SKM-1 treated with dmso at 0.1 percent for 144 hours (cell line): ENCODE measurements at regions not wholly inside any gene's neighbourhood (a gene's known extent, or its start where the extent isn't known, plus 50 kb on each side); places are given as distances from the start of the nearest gene placed in this dataset.

Source experiments
- DNase-seq: peaks from one replicate; lab custom pipeline; 2025; ENCODE audit not compliant: unreplicated experiment; lab: John Stamatoyannopoulos, UW

- DNase-seq, result no peak
Observed at GRCh38 chr18:46343456-46343855, 239.3 kb downstream of the HAUS1 start.

DNA sequence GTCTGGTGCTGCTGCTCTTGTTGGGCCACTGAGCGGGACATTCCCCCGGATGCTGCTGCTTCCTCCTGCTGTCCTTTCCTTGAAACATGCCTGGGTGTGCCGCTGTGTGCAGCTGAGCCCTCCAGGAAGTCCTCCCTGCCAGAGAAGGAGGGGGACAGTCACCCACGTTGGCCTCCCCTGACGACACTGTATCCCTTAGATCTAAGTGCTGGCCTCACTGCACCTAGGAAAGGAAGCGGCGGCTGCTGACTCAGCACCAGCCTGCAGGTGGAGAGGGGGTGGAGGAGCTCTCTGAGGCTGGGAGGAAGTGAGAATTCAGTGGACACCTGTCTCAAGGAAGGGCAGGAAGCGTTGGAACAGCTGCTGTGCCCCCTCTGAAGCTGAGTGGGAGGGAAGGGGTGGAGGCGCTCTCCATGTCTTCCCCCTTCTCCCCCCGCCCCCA lies 239.8 kb downstream of the HAUS1 start:
- peak; percentile 17 for DNase-seq

GRCh38 chr18:46344416-46345180 lies 240.4 kb downstream of the HAUS1 start:
- DNase-seq, result no peak

DNA sequence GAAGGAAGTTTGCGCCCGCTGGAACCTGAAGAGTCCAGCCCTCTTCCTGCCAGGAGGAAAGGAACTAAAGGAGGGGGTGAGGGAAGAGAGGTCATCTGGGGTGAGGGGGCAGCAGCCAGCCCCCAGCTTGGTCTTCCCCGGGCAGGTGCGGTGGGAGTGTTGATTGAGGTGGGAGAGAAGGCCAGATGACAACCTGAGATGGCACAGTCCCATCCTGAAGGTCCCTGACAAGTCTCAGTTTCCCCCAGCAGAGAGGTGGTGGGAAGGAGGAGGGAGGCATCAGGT lies 240.9 kb downstream of the HAUS1 start:
- no peak for DNase-seq

- no peak for DNase-seq
Observed at GRCh38 chr18:46346213-46346612, 242.0 kb downstream of the HAUS1 start.

DNA sequence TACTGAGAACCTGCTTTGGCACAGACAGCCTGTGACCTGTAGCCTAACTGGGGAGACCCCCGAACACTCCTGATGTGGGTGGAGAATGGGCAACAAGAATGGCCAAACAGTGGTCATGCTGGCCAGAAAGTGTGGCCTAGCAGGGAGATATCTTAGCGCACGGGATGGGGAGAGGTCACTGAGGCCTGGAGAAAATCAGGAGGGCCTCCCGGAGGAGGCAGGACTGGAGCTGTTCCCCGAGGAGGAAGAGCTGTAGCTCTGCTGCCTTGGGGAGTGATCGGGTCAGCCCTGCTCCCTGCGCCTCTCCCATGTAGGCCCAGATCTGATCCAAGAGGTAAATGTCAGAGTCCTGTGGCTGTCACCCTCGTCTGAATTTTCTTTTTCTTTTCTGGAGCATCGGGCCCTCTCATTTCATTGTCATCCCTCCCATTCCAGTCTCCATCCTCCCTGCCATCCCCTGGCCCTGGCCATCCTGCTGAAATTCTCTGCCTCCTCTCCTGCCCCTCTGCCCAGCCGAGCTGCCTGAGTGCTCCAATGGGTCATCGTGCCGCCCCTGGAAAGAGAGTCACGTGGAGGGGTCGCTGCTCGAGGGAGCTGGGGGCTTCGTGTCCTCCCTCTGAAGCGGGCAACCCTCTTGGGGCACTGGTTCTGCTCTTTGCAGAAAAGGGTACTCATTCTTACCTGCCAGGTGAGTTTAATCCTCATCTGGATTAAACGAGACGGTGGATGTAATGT lies 242.9 kb downstream of the HAUS1 start:
- no peak for DNase-seq

- no peak for DNase-seq
Observed at GRCh38 chr18:46350598-46351159, 246.5 kb downstream of the HAUS1 start.

DNA sequence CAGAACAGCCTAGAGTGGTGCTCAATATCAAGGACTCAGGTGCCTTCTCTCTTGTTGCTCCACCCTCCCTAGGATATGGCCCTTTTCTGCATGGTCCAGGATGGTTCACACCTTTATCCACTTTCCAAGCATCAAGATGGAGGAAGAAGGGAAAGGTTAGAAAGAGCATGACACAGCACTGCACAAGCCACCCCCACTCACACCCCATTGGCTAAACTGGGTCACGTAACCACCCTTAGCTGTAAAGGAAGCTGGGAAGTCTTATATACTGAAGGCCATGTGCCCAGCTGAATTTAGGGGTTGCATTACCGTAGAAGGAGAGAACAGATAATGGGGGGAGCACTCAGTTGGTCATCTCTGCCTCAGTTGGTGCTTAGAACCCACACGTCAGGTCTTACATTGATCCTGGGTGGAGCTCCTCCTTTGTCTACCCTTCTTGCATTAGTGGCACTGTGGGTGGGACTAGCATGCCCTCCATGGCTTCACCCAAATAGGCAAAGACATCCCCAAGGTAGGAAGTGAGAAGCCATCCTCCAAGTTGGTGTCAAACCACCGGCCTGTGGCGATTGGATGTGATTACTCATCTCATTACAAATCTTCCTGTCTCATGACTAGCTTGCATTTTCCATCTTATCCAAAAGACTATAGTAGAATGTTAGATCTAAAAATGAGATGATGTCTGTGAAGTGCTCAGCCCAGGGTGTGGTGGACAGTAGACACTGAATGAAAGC lies 248.5 kb downstream of the HAUS1 start:
- DNase-seq, result no peak

DNA sequence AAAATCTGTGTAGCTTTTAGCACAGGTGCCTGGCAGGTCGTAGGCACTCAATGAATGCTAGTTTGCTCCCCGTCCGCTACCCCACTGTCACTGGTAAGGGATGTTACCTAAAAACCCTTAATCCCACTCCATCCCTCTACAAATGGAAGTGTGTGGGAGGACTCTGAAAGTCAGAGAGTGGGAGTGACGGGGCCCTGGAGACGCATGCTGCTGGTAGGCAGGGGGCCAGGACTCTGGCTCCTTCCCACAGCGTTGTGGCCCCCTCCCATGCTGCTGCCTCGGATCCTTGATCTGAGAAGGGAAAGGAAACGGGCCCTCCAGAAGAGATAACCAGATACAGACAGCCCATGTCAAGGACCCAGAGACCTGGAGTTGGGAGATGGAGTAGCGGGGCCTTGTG lies 249.3 kb downstream of the HAUS1 start:
- DNase-seq, result no peak

GRCh38 chr18:46356278-46357033 lies 252.3 kb downstream of the HAUS1 start:
- DNase-seq, result no peak

GRCh38 chr18:46360102-46360699 lies 256.0 kb downstream of the HAUS1 start:
- DNase-seq, result no peak

- no peak for DNase-seq
Observed at GRCh38 chr18:46360866-46361265, 256.7 kb downstream of the HAUS1 start.

DNA sequence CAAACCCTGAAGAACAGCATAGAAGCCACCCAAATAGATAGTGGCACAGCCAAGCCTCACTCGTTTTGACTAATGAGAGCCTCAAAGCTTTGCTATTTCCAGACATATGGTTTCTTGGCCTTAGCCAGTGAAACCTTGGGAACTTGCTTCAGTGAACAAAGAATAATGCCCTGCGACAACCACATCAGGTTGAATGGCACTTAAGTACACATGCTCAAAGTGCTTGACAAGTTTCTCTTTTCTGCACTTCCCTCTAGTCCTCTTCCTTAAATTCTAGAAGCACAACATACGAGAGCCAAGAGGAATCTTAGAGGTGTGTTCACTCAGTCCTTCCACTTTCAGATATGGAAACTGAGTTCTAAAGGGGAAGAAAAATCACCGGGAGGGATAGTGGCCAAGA lies 258.3 kb downstream of the HAUS1 start:
- no peak for DNase-seq

GRCh38 chr18:46364048-46364447 lies 259.9 kb downstream of the HAUS1 start:
- DNase-seq, result no peak

GRCh38 chr18:46366201-46366600 lies 262.0 kb downstream of the HAUS1 start:
- DNase-seq, result no peak

- no peak for DNase-seq
Observed at GRCh38 chr18:46366751-46367376, 262.7 kb downstream of the HAUS1 start.

- no peak for DNase-seq
Observed at GRCh38 chr18:46369323-46369722, 265.1 kb downstream of the HAUS1 start.

- no peak for DNase-seq
Observed at GRCh38 chr18:46370898-46371297, 266.7 kb downstream of the HAUS1 start.

GRCh38 chr18:46372670-46373069 lies 268.5 kb downstream of the HAUS1 start:
- no peak for DNase-seq

DNA sequence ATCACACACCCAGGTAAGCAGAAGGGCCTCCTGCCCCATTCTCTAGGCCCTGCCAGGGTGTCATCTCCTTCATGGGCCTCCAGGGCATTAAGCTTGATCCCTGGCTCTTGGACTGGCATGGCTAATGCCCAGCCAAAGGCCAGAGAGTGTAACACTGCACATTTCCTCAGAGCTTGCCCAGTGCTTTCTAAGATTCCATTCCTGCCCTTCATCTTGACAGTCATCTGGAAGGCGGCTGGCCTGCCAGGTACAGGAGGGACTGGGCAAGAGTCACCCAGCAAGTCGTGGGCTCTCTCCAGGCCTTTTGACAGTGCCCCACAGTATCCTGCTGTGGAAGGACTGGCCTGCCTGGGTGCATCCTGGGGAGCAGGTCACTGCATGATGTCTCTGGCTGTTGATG lies 268.9 kb downstream of the HAUS1 start:
- DNase-seq, result no peak
